SK-N-SH treated with all-trans-retinoic acid at 6 μM for 48 hours (cell line): ENCODE measurements at regions not wholly inside any gene's neighbourhood (a gene's known extent, or its start where the extent isn't known, plus 50 kb on each side); places are given as distances from the start of the nearest gene placed in this dataset.

Experiments used
- ARNTL ChIP-seq: fragments of 450-650 bp; formaldehyde crosslinking; IDR thresholded peaks from 2 replicates; pipeline ENCODE4 v1.5.0; 2020; ENCODE audit warnings: low read depth, mild to moderate bottlenecking, moderate library complexity, borderline replicate concordance
- CREB5 ChIP-seq: fragments of 250-450 bp; sonication (Bioruptor Pico); IDR thresholded peaks from 2 replicates; pipeline ENCODE4 v1.5.1; 2020; ENCODE audit warnings: low read depth, mild to moderate bottlenecking, moderate library complexity
- OSR1 ChIP-seq: fragments of 250-450 bp; sonication (Bioruptor Pico); IDR thresholded peaks from 2 replicates; pipeline ENCODE4 v1.8.0; 2022; ENCODE audit warnings: moderate library complexity, mild to moderate bottlenecking, inconsistent platforms
- PATZ1 ChIP-seq: fragments of 250-450 bp; sonication (Bioruptor Pico); IDR thresholded peaks from 2 replicates; pipeline ENCODE4 v1.8.0; 2020; ENCODE audit warnings: mild to moderate bottlenecking, moderate library complexity, borderline replicate concordance
- PPARA ChIP-seq: fragments of 250-450 bp; sonication (Bioruptor Pico); IDR thresholded peaks from 2 replicates; pipeline ENCODE4 v1.5.0; 2020; ENCODE audit warnings: mild to moderate bottlenecking, borderline replicate concordance
- RARB ChIP-seq: fragments of 250-450 bp; sonication (Bioruptor Pico); IDR thresholded peaks from 2 replicates; pipeline ENCODE4 v1.8.0; 2021; ENCODE audit warnings: mild to moderate bottlenecking, moderate library complexity
- TSHZ2 ChIP-seq: fragments of 250-450 bp; sonication (Bioruptor Pico); IDR thresholded peaks from 2 replicates; pipeline ENCODE4 v1.5.0; 2020; ENCODE audit warnings: mild to moderate bottlenecking, moderate library complexity
- ZNF70 ChIP-seq: fragments of 450-650 bp; formaldehyde crosslinking; IDR thresholded peaks from 2 replicates; pipeline ENCODE4 v1.5.0; 2020; ENCODE audit warnings: mild to moderate bottlenecking, moderate library complexity
- ZNF8 ChIP-seq: fragments of 450-650 bp; formaldehyde crosslinking; IDR thresholded peaks from 2 replicates; pipeline ENCODE4 v1.5.0; 2020; ENCODE audit warnings: mild to moderate bottlenecking, moderate library complexity

- TF ChIP-seq RARB (CRISPR knock-in tag), result no peak
- no peak for TF ChIP-seq ARNTL (CRISPR knock-in tag)
- no peak for TF ChIP-seq ZNF70 (CRISPR knock-in tag)
- TF ChIP-seq TSHZ2 (CRISPR knock-in tag), result no peak
- TF ChIP-seq PATZ1 (CRISPR knock-in tag), result no peak
- TF ChIP-seq CREB5 (CRISPR knock-in tag), result no peak
- TF ChIP-seq PPARA (CRISPR knock-in tag), result no peak
- TF ChIP-seq OSR1 (CRISPR knock-in tag), result no peak
- TF ChIP-seq ZNF8 (CRISPR knock-in tag), result no peak
Measured at GRCh38 chr21:41665766-41666595, 100.9 kb downstream of the RIPK4 start.
